GM12874 (cell line): ENCODE measurements at regions not wholly inside any gene's neighbourhood (a gene's known extent, or its start where the extent isn't known, plus 50 kb on each side); places are given as distances from the start of the nearest gene placed in this dataset.

ENCODE experiments used
- CTCF ChIP-seq: IDR thresholded peaks from 2 replicates; pipeline ENCODE4 v1.5.1; 2011; ENCODE audit warnings: low read depth, mild to moderate bottlenecking, control low read depth, low read length, moderate library complexity; ENCODE audit not compliant: insufficient read depth

DNA sequence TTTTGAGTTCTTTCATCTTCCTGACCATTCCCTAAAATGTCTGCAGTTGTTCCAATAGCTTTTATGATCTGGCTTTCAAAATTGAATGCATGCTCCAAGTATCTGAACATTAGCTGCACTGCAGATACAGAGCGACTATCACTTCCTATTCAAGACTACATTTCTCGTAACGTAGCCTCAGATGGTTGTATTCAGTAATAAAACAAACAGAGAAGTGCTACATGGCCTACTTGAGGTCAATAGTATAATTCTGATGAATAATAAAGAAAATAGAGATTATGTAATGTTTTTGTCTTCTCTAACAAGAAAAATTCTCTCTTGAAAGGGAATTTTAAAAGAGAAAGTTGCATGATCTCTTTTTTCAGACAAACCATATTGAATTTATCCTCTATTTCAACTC lies 333.9 kb upstream of the IRAK1BP1 start:
- no peak for TF ChIP-seq CTCF

DNA sequence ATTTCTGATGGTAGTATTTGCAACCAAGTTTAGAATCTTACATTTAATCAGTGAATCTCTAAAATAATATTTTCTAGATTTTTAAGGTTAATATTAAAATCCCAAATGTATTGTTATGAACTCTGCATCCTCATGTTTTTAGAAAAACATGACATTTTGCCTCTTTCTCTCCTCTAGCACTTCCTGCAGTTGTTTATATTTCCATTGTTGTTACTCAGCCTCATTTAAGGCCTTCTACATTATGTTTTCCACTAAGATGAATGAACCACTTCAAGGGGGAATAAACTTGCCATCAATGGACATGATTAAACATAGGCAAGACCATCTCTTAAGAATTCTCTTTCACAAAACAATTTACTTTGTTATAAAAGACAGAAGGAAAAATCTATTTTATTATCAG lies 333.5 kb upstream of the IRAK1BP1 start:
- no peak for TF ChIP-seq CTCF

DNA sequence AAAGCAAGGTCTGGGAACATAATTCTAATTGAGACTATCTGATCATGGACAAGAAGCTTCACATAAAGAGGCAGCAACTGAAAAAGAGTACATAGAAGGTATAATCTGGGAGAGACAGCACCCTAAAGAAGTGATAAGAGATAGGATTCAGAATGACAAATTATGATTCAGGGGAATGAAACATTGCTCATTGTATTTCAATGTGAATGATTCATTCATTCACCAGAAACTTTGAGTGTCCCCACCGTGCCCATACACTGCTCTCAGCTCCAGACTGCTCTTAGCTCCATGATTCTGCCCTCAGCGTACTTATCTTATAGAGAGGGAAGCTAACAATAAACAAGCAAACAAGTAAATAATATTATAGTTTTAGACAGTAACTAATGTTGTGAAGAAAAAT lies 329.3 kb upstream of the IRAK1BP1 start:
- TF ChIP-seq CTCF, result no peak

GRCh38 chr6:78551361-78551760 lies 316.0 kb upstream of the IRAK1BP1 start:
- no peak for TF ChIP-seq CTCF

DNA sequence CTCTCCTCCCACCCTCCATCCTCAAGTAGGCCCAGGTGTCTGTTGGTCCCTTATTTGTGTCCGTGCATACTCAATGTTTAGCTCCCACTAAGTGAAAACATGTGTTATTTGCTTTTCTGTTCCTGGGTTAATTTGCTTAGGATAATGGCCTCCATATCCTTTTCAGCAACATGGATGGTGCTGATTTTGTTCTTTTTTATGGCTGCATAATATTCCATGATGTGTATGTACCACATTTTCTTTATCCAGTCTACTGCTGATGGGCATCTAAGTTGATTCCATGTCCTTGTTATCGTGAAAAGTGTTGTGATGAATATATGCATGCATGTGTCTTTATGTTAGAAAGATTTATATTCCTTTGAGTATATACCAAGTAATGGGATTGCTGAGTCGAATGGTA lies 314.9 kb upstream of the IRAK1BP1 start:
- no peak for TF ChIP-seq CTCF

DNA sequence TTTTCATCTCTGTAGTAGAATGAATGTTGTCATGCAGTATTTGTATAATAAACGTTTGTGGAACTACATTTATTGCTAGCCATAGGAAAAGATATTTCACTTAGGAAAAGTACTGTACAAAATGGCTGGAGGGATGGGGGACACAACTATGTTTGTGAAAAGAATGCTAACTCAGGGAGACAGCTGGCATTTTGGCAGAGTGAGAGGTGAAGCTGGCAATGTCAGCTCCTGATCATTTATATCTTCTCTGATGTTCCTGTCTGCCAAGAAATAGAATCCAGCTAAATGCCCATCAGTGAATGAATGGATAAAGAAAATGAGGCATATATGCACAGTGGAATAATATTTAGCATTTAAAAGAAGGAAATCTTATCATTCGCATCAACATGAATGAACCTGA lies 313.0 kb upstream of the IRAK1BP1 start:
- TF ChIP-seq CTCF, result no peak

DNA sequence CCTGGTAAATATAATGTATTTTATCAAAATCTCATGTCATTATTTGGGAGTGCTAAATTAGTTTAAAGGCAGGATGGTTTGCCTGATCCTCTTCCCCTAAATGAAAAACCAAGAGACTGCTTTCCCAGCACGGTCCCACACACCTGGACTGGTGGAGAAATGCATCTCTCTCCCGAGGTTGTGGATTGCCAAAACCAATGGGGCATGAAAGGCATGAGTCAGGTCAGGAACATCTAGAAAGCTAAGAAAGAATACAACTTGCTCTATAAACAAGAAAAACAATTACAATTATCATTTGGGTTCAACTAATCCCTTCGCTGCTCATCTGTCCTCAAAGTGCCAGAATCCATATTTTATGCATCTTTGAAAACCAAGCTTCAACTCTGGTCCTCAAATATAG lies 308.3 kb upstream of the IRAK1BP1 start:
- TF ChIP-seq CTCF, result no peak

DNA sequence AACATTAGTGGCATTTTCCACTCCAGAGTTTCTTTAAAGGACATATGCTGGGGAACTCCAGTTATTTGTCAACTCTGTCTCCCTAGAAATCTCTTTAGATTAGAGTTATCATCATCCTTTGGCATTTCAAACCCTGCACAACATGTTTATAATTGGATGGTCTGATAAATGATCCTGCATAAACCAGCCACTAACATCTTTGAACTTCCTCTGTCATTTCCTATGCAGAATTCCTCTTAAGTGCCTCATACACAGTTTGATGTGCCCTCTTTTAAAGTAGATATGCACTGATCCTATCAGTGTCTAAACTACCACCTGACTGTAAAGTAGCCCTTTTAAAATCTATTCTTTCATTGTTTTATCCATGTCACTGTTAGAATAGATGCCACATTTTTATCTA lies 306.3 kb upstream of the IRAK1BP1 start:
- no peak for TF ChIP-seq CTCF
